ENCODE measurements at regions not wholly inside any gene's neighbourhood (a gene's known extent, or its start where the extent isn't known, plus 50 kb on each side); places are given as distances from the start of the nearest gene placed in this dataset.

DNA sequence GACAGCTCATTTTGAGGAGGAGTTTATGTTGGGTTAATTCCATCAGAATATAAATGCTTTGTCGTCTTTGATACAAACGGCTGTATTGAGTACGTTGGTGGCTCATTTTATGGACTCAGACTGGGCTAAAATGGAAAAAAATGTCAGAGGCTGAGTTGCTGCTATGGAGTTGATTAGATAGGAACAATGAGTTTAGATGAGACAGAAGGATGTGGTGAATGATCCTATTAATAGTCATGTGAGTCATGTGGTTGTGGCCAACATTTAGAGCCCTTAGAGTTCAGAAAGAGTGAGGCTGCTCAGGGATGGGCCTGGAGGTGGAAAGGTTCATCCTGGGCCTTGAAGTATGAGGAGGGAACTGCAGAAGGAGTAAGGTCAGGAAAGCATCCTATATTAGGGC, 434.2 kb downstream of the MEIS1 start:
- Histone ChIP-seq H3K9me3 (no peaks in the 10 kb centered on the region), H3K36me3 (no peaks in the 10 kb centered on the region), H3K4me3 (no peak overlapping the region), H3K27ac (no peak overlapping the region), H3K4me1 (no peaks in the 10 kb centered on the region), H3K27me3 (no peaks in the 10 kb centered on the region)
- WGBS, 2 donors: 69 to 82% methylated on average over 3 of the region's 3 CpGs
- DNase-seq: no peak
- TF ChIP-seq POLR2A (IDR thresholded peaks at IDR 0.05): no peak
- TF ChIP-seq, protein P1, sequence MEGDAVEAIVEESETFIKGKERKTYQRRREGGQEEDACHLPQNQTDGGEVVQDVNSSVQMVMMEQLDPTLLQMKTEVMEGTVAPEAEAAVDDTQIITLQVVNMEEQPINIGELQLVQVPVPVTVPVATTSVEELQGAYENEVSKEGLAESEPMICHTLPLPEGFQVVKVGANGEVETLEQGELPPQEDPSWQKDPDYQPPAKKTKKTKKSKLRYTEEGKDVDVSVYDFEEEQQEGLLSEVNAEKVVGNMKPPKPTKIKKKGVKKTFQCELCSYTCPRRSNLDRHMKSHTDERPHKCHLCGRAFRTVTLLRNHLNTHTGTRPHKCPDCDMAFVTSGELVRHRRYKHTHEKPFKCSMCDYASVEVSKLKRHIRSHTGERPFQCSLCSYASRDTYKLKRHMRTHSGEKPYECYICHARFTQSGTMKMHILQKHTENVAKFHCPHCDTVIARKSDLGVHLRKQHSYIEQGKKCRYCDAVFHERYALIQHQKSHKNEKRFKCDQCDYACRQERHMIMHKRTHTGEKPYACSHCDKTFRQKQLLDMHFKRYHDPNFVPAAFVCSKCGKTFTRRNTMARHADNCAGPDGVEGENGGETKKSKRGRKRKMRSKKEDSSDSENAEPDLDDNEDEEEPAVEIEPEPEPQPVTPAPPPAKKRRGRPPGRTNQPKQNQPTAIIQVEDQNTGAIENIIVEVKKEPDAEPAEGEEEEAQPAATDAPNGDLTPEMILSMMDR (IDR thresholded peaks at IDR 0.05): no peak
- intact Hi-C loops (cut with DNase I): no loop called here

DNA sequence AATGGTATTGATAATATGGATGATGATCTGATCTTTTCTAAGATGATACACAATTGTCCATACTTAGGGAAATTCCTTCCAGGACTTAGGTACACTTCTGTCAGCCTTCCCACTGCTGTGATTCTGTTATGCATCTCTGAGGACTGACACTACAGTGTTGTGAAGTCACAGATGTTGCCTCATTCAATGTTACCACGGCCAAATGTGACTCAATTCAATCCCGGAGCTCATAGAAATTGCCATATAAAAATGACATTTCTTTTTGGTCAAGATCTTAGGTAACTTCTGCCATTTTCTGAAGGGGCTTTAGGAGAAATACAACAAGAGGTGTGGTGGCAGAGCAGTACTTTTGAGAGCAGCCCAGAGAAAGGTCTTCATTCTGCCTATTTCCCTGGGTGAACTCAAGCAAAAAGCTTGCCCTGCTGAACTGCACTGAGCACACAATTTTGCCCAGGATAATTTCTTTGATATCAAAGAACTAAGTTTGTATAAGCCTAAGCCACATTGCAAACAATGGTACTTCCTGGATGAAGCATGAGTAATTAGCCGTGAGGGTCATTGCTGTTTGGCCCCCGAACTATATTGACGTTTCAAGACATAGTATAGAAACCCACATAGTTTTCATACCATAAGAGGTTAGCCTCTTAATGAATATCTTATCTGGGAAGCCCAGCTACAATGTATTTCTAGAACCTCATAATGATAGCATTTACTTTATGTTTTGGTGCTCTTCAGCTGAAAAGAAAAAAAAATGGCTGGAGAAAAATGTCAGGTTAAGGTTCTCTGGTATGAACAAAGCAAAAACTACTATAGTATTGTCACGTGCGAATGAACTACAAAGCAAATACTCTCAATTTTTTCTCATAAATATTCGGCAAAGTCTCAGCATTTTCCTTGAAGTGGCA, 437.4 kb downstream of the MEIS1 start:
- Histone ChIP-seq H3K4me3 (no peak overlapping the region), H3K4me1 (no peaks in the 10 kb centered on the region), H3K36me3 (no peaks in the 10 kb centered on the region), H3K27ac (no peak overlapping the region), H3K27me3 (no peaks in the 10 kb centered on the region), H3K9me3 (no peaks in the 10 kb centered on the region)
- DNase-seq: no peak
- WGBS, 2 donors: 66 to 67% methylated on average over 8 of the region's 8 CpGs
- TF ChIP-seq, protein P1 (IDR thresholded peaks at IDR 0.05): no peak
- TF ChIP-seq POLR2A (IDR thresholded peaks at IDR 0.05): no peak
- intact Hi-C loops (cut with DNase I): no loop called here

DNA sequence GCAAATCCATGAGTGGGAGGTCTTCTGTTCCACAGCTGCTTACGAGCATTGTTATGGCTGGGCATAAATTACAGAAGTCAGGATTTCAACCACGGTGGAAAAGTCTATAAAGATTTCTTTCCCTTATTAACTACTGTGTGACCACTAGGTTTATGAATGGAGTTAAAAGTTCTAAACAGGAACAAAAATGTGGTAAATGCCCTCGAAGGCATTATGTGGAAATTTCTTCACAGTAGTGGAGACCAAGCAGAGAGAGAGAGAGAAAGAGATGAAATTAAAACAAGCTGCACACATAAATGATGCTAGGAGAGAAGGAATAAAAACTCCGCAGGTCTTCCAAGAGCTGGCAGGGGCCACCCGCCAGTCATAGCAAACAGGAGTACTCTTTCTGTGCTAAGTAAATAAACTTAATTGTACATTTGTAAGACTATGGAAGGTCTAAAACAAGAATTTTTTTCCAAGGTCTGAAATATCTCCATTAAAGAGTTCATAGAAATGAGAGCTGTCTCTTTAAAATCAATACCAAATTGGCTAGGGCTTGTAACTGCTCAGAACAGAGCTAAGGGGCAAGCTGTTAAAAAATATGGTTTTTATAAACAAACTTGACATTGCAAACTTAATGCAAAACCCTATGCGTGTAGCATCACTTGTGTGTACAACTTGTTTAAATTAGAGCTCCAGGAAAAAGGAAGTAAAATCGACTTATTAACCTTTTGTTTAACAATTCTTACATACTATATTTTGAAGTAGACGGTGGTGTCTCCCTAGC, 438.2 kb downstream of the MEIS1 start:
- WGBS, 2 donors: 53 to 57% methylated on average over 8 of the region's 8 CpGs
- Histone ChIP-seq H3K36me3 (no peaks in the 10 kb centered on the region), H3K4me3 (no peak overlapping the region), H3K27me3 (no peaks in the 10 kb centered on the region), H3K9me3 (no peaks in the 10 kb centered on the region), H3K27ac (no peak overlapping the region), H3K4me1 (no peaks in the 10 kb centered on the region)
- no peak for TF ChIP-seq POLR2A (IDR thresholded peaks at IDR 0.05)
- intact Hi-C loops (cut with DNase I): no loop called here
- no peak for DNase-seq

DNA sequence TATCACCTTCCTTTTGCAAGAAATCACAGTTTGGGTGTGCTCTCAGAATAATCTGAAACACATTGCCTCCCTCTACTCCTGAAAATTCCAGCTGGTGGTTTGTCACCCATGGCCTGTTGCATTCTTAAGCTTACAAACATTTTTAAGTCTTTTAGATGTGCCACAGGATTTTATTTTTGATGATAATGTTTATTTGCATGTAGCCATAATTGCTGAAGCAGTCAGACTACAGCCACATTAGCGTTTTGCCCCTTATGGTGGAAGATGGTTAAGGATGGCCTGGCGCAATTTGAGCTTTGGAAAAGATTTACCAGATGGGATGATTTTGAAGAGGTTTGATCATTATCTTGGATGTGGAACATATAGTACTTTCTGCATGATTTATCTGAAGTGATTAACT, 439.5 kb downstream of the MEIS1 start:
- no peak for TF ChIP-seq POLR2A (IDR thresholded peaks at IDR 0.05)
- TF ChIP-seq, protein P1 (IDR thresholded peaks at IDR 0.05): no peak
- no peaks in the 10 kb centered on the region for H3K27me3 ChIP-seq
- H3K9me3 ChIP-seq: no peaks in the 10 kb centered on the region
- no peak overlapping the region for H3K27ac ChIP-seq
- intact Hi-C loops (cut with DNase I): no loop called here
- 77 to 87% methylated on average over 2 of the region's 2 CpGs for WGBS, 2 donors
- DNase-seq: no peak
- H3K4me1 ChIP-seq: no peaks in the 10 kb centered on the region
- H3K36me3 ChIP-seq: no peaks in the 10 kb centered on the region
- H3K4me3 ChIP-seq: no peak overlapping the region

DNA sequence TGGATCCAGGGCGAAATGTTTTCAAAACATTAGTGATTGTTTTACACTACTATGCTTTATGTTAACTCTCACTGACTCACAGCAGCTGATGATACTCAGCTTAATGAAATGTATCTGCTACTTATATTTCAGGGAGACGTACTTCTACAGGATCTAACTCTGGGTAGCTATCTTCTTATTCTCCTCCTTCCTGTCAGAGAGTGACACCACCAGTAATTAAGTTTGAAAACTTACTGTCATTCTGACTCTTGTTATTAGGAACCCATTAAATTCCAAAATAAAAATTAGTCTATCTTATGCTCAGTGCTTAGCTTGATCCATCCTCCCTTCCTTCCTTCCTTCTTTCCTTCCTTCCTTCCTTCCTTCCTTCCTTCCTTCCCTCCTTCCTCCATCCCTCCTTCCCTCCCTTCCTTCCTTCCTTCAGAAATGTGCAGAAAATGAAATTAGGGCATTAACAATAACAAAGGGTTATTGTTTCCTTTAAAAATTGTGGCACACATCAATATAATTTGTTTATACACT, 441.1 kb downstream of the MEIS1 start:
- Histone ChIP-seq H3K4me1 (no peaks in the 10 kb centered on the region), H3K36me3 (no peaks in the 10 kb centered on the region), H3K9me3 (no peaks in the 10 kb centered on the region), H3K27ac (no peak overlapping the region), H3K4me3 (no peak overlapping the region), H3K27me3 (no peaks in the 10 kb centered on the region)
- DNase-seq: no peak
- intact Hi-C loops (cut with DNase I): no loop called here
- TF ChIP-seq, protein P1 (IDR thresholded peaks at IDR 0.05): no peak
- no peak for TF ChIP-seq POLR2A (IDR thresholded peaks at IDR 0.05)
- 79 to 81% methylated on average over 2 of the region's 2 CpGs for WGBS, 2 donors

All from esophagus squamous epithelium (tissue), 5 donors.